ENCODE measurements at regions not wholly inside any gene's neighbourhood (a gene's known extent, or its start where the extent isn't known, plus 50 kb on each side); places are given as distances from the start of the nearest gene placed in this dataset.

DNA sequence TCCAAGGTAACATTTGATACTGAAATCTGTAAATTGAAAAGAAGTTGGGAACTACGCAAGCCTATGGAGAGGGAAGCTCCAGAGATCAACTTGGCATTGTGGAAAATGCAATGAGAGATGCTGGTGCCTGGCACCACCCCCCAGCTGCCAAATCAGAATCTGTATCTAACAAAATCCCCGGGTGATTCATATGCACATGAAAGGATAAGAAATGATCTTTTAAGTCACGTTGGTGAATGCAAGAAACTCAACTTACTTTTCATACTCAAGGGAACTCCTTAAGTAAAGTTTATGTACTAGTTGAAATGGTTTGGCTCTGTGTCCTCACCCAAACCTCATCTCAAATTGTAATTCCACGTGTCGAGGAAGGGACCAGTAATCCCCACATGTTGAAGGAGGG is 158.5 kb upstream of the MYO16 start:
- peaks cover 0 to 5% (median 0%) of the 10 kb centered on the region in 3 donors for H3K9me3 ChIP-seq (ENCODE audit: control extremely low read depth in 1 of 3, control insufficient read depth in 2 of 3, insufficient read depth in 1 of 3, low read length in 2 of 3)
- ChIA-PET CTCF (no interaction called here), POLR2A (no interaction called here)
- Mint-ChIP-seq H3K4me1 (no peaks in the 10 kb centered on the region), H3K27ac (no peak overlapping the region), H3K9me3 (ENCODE audit: insufficient read depth) (no peaks in the 10 kb centered on the region), H3K27me3 (no peaks in the 10 kb centered on the region), H3K4me3 (no peak overlapping the region)
- H3K9ac ChIP-seq (ENCODE audit: low read length) = no peak overlapping the region
- H3K4me2 ChIP-seq (replicated peaks; ENCODE audit: low read depth, low read length, poor library complexity, severe bottlenecking) = no peak overlapping the region
- no peaks in the 10 kb centered on the region for H4K20me1 ChIP-seq (ENCODE audit: control insufficient read depth, insufficient read depth, low read length, poor library complexity, severe bottlenecking)
- TF ChIP-seq EZH2 (IDR thresholded peaks at IDR 0.05; ENCODE audit: borderline replicate concordance, insufficient read depth, low read depth, low read length, poor library complexity, severe bottlenecking) (no peak), CTCF (IDR thresholded peaks at IDR 0.05) (no peak)
- ATAC-seq (ENCODE audit: low read depth) (no peak), DNase-seq (no peak)
- intact Hi-C loops (cut with micrococcal nuclease) = no loop called here
- H3K79me2 ChIP-seq (ENCODE audit: control insufficient read depth, insufficient read depth, low read length) = no peaks in the 10 kb centered on the region
- no CpG with 5 or more reads among the region's 5 CpGs for WGBS (ENCODE audit: insufficient coverage)
- no peaks in the 10 kb centered on the region for H3K4me1 ChIP-seq (ENCODE audit: control insufficient read depth in 2 of 2, insufficient read depth in 2 of 2, low read length in 2 of 2)
- no peak overlapping the region for H2AFZ ChIP-seq (ENCODE audit: insufficient read depth, low read depth, low read length, poor library complexity, severe bottlenecking)
- H3K27me3 ChIP-seq (replicated peaks in 1 of 4; ENCODE audit: control extremely low read depth in 1 of 4, control insufficient read depth in 3 of 4, insufficient read depth in 4 of 4, low read length in 3 of 4) = no peaks in the 10 kb centered on the region
- no peak overlapping the region for H3K27ac ChIP-seq (ENCODE audit: low read length in 2 of 2)
- no peak overlapping the region for H3K4me3 ChIP-seq (ENCODE audit: control extremely low read depth in 1 of 5, extremely low read depth in 1 of 5, insufficient read depth in 1 of 5, low read depth in 2 of 5, low read length in 4 of 5)
- no peaks in the 10 kb centered on the region for H3K36me3 ChIP-seq (replicated peaks in 1 of 2; ENCODE audit: control extremely low read depth in 1 of 2, control insufficient read depth in 1 of 2, extremely low read depth in 1 of 2, insufficient read depth in 2 of 2, low read length in 1 of 2)

- ChIA-PET POLR2A (no interaction called here), CTCF (no interaction called here)
- no peaks in the 10 kb centered on the region for H4K20me1 ChIP-seq (ENCODE audit: control insufficient read depth, insufficient read depth, low read length, poor library complexity, severe bottlenecking)
- H3K4me2 ChIP-seq (replicated peaks; ENCODE audit: low read depth, low read length, poor library complexity, severe bottlenecking) = no peak overlapping the region
- no peaks in the 10 kb centered on the region for H3K4me1 ChIP-seq (ENCODE audit: control insufficient read depth in 2 of 2, insufficient read depth in 2 of 2, low read length in 2 of 2)
- H3K9me3 ChIP-seq (ENCODE audit: control extremely low read depth in 1 of 3, control insufficient read depth in 2 of 3, insufficient read depth in 1 of 3, low read length in 2 of 3) = peaks cover 0 to 5% (median 0%) of the 10 kb centered on the region in 3 donors
- ATAC-seq (ENCODE audit: low read depth) (no peak), DNase-seq (no peak)
- H3K9ac ChIP-seq (ENCODE audit: low read length) = no peak overlapping the region
- Mint-ChIP-seq H3K9me3 (ENCODE audit: insufficient read depth) (no peaks in the 10 kb centered on the region), H3K27ac (no peak overlapping the region), H3K4me3 (no peak overlapping the region), H3K27me3 (no peaks in the 10 kb centered on the region), H3K4me1 (no peaks in the 10 kb centered on the region)
- no peak overlapping the region for H2AFZ ChIP-seq (ENCODE audit: insufficient read depth, low read depth, low read length, poor library complexity, severe bottlenecking)
- H3K79me2 ChIP-seq (ENCODE audit: control insufficient read depth, insufficient read depth, low read length) = no peaks in the 10 kb centered on the region
- H3K27ac ChIP-seq (ENCODE audit: low read length in 2 of 2) = no peak overlapping the region
- intact Hi-C loops (cut with micrococcal nuclease) = no loop called here
- TF ChIP-seq CTCF (IDR thresholded peaks at IDR 0.05) (no peak), EZH2 (IDR thresholded peaks at IDR 0.05; ENCODE audit: borderline replicate concordance, insufficient read depth, low read depth, low read length, poor library complexity, severe bottlenecking) (no peak)
- no peak overlapping the region for H3K4me3 ChIP-seq (ENCODE audit: control extremely low read depth in 1 of 5, extremely low read depth in 1 of 5, insufficient read depth in 1 of 5, low read depth in 2 of 5, low read length in 4 of 5)
- H3K36me3 ChIP-seq (replicated peaks in 1 of 2; ENCODE audit: control extremely low read depth in 1 of 2, control insufficient read depth in 1 of 2, extremely low read depth in 1 of 2, insufficient read depth in 2 of 2, low read length in 1 of 2) = no peaks in the 10 kb centered on the region
- H3K27me3 ChIP-seq (replicated peaks in 1 of 4; ENCODE audit: control extremely low read depth in 1 of 4, control insufficient read depth in 3 of 4, insufficient read depth in 4 of 4, low read length in 3 of 4) = no peaks in the 10 kb centered on the region
- WGBS (ENCODE audit: insufficient coverage) = 67% methylated on average over 1 of the region's 2 CpGs
Observed at GRCh38 chr13:108475181-108475580, 154.2 kb upstream of the MYO16 start.
